HT1080 (cell line): ENCODE measurements at regions not wholly inside any gene's neighbourhood (a gene's known extent, or its start where the extent isn't known, plus 50 kb on each side); places are given as distances from the start of the nearest gene placed in this dataset.

ENCODE experiments used
- DNase-seq: peaks from one replicate; pipeline ENCODE4 v3.0.0-alpha.2; 2015; ENCODE audit warnings: low read depth

DNA sequence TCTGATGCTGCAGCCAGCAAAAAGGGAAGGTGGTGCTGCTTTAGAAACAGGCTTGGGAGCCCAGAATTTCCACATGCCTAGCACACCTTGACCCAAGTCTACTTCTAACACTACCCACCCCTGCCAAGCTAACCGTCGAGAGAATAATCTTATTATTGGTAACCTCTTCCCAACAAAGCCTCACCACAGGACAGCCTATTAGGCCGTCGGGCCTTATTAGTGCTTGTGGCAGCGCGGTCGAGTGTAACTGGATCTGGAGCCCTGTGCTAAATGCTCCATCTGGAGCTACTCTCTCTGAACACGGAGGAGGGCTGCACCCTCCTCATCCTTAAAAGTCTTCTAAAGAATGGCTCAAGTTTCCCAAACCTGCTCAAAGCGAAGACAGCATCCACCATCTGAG, 165.5 kb upstream of the NFIA start:
- DNase-seq = no peak

DNA sequence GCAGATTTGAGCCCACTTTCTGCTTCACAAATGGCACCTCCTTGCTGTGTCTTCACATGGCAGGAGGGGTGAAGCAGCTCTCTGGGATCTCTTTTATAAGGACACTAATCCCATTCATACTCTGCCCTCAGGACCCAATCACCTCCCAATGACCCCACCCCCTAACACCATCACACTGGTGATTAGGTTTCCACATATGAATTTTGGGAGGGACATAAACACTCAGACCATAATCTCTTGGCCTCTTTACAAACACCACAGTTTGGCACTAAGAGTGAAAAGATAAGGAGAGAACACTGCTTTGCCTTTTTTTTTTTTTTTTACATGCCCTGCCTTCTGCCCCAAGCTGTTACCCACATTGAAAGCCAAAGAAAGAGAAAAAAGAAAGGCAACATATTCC, 166.2 kb upstream of the NFIA start:
- no peak for DNase-seq

DNA sequence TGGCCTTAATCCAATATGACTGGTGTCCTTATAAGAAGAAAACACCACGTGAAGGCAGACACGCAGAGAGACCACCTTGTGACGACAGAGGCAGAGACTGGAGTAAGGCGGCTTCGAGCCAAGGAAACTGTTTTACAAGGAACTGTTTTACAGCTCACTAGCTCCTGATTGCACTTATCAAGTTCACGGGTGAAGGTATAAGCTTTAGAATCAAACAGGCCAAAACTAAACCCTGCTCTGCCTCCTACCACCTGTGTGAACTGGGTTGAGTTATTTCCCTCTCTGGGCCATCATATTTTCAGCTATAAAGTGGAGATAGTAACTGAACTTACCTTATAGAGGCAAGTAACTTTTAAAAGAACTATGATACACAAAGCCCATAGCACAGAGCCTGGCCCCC, 166.9 kb upstream of the NFIA start:
- no peak for DNase-seq

GRCh38 chr1:60914982-60915381, 167.4 kb upstream of the NFIA start:
- DNase-seq = no peak

- peak; percentile 44 for DNase-seq
Observed at GRCh38 chr1:60913708-60914107, 168.7 kb upstream of the NFIA start.

- no peak for DNase-seq
Observed at GRCh38 chr1:60913039-60913438, 169.3 kb upstream of the NFIA start.

- no peak for DNase-seq
Observed at GRCh38 chr1:60911966-60912697, 170.2 kb upstream of the NFIA start.

- no peak for DNase-seq
Observed at GRCh38 chr1:60908159-60908558, 174.2 kb upstream of the NFIA start.

GRCh38 chr1:60906526-60906925, 175.8 kb upstream of the NFIA start:
- no peak for DNase-seq

GRCh38 chr1:60906039-60906438, 176.3 kb upstream of the NFIA start:
- DNase-seq = no peak

- peak; percentile 56 for DNase-seq
Observed at GRCh38 chr1:60904099-60904851, 178.1 kb upstream of the NFIA start.

- no peak for DNase-seq
Observed at GRCh38 chr1:60903591-60903990, 178.8 kb upstream of the NFIA start.

DNA sequence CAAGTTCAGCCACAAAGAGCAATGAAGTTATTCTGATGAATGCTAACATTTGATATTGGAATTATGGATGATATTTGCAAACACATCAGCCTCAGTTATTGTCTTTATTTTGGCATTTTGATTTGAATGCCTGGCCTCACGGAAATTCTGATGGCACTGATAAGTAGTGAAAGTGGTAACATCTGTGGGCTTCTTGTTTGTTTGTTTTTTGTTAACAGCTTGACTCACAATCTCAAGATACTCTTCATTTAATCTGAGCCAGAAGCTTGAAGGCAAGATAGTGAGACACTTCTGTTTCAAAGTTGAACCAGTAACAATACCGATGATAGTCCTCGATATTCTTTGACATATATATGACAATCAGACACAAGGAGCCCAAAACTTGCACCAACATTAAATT, 182.9 kb upstream of the NFIA start:
- no peak for DNase-seq

DNA sequence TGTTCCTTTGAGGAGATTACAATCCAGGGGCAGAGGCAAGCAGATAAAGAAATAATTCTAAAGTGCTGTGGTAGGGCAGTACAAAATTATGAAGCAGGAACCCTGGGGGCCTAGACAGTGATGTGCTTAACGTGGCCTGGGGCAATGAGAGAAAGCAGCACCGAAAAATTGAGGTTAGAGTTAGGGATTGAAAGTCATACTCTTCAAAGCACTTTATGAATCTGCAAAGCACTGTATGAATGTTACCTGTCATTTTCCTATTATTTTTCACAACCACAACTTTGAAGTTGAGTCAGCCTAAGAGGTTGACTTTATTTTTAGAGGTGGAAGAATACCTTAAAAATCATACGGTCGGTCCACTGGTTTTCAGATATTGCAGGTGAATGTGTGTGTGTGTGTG, 183.4 kb upstream of the NFIA start:
- no peak for DNase-seq

GRCh38 chr1:60898413-60898812, 183.9 kb upstream of the NFIA start:
- no peak for DNase-seq

DNA sequence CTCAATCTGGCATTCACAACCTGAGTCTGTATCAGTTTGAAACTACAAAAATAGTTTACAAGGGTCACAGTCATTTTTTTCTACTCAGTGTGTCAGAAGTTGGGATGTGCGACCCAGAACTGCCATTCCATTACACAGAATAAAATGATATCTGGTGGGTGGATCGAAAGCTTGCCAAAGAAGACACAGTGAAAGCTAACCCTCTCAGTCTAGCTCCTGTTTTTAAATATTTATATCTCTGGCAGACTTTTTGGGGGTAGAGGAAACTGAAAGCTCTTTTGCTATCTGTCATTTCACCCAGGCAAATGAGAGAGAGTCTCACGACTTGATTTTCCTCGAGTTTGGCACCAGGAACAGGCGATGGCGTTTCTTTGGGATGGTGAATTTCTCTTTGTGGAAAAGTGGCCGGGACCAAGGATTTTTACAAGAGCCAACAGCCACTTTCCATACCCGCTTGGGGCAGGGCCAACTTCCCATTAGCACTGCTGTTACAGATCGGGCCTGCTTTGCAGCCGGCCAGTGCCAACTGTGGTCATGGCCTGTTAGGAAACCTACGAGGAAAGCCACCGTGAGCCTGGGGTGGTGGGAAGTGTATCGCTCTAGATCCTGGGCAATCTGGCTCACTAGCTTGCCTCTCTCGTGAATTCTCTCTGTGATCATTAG, 185.5 kb upstream of the NFIA start:
- DNase-seq = no peak

DNA sequence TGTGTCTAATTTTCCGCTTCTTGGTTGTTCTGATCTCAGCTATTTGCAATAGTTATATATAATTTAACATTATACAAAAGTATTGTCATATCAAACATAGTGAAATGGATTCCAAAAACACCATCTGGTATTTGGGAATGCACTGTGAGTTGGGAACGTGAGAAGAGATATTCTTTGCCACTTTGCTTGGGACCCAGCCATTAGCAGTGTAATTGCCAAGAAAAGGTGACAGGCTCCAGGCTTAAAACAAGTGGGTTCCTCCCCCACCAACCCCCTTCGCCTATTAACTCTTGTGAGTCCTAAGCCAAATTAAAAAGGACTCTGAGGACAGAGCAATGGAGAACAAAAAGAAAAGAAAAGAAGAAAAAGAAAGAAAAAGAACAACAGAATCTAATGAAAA, 186.7 kb upstream of the NFIA start:
- DNase-seq = no peak

DNA sequence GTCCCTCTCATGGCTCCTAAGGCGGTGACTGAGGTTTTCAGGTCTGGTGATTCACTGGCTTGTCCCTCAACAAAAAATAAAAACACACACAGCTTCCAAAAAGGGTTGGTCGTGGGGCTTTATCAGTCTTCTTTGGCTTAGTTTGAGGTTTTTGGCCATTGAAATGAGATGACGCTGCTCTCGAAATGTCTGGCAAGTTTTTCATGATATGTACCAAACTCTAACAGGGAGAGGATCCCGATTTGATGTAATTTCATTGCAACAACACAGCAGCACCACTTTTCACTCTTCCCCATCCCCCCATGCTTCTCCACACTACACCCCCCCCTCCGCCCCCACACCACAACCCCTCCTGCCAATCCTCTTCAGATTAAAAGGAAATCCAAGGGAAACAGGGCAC, 187.1 kb upstream of the NFIA start:
- DNase-seq = no peak

DNA sequence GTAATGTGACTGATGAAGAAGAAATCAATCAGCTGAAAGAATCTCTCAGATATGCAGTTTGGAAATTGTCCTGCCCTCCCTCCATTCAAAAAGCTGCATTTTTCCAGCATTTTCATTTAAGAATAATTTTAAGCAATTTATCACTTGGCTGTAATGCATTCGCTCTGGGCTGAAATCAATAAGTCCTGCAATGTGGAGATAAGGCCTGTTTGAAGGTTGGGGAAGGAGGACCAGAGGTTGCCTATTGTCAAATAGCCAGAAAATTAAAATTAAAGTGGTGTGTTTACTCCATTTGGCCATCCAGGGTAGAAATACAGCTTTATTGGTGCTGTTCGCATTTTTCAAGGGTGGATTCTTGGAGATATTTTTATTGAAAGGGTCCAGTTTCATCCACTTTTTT, 187.6 kb upstream of the NFIA start:
- DNase-seq = no peak

- no peak for DNase-seq
Observed at GRCh38 chr1:60894130-60894529, 188.2 kb upstream of the NFIA start.

DNA sequence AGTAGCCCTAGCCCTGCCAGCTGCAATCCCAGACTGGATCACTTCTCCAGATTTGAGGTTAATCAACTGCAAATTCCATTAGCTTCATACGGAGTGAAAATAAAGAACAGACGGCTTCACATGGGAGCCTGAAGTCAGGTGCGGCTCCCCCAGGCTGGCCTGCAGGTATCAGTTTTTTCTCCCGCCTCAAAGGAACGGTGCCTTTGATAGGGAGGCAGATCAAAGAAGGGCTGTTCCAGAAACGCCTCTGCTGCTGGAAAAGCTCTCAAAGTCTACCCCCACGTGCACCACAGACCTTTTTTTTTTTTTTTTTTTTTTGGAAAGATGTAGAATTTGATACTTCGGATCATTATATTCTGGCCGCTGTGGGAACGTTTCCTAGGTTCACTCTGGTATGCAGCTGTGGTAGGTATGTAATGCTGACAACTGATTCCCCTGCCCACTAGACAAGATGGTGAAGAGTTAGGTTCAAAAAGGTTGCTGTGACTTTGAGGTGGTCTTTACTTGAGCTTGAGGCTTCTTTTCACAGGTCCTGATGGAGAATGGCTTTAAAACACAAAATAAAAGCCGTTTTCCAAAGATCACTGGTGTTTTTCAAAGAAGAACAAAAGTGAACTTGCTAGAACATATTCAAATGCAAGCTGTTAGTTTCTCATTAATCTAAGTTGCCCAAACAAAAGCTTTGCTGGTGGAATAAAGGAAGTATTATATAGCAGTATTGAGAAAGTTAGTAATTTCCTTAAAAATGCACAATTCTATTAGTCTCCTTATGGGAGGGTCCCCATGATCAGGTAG, 189.0 kb upstream of the NFIA start:
- no peak for DNase-seq

GRCh38 chr1:60891765-60892164, 190.6 kb upstream of the NFIA start:
- DNase-seq = no peak
